ENCODE measurements at regions not wholly inside any gene's neighbourhood (a gene's known extent, or its start where the extent isn't known, plus 50 kb on each side); places are given as distances from the start of the nearest gene placed in this dataset.
"Not testable (repeated sequence)": the region's sequence is repeated elsewhere in the genome, so short reads cannot be mapped to it uniquely, and the experiment has no call there.

- no peak for DNase-seq
- Histone ChIP-seq H3K27me3 (no peaks in the 10 kb centered on the region), H3K4me1 (no peaks in the 10 kb centered on the region), H3K27ac (no peak overlapping the region), H3K36me3 (no peaks in the 10 kb centered on the region), H3K4me3 (no peak overlapping the region), H3K9me3 (no peaks in the 10 kb centered on the region)
- intact Hi-C loops (cut with DNase I; ENCODE audit: low total_unique reads), result no loop called here
- no peak for TF ChIP-seq POLR2A (IDR thresholded peaks at IDR 0.05)
- TF ChIP-seq, protein P1, sequence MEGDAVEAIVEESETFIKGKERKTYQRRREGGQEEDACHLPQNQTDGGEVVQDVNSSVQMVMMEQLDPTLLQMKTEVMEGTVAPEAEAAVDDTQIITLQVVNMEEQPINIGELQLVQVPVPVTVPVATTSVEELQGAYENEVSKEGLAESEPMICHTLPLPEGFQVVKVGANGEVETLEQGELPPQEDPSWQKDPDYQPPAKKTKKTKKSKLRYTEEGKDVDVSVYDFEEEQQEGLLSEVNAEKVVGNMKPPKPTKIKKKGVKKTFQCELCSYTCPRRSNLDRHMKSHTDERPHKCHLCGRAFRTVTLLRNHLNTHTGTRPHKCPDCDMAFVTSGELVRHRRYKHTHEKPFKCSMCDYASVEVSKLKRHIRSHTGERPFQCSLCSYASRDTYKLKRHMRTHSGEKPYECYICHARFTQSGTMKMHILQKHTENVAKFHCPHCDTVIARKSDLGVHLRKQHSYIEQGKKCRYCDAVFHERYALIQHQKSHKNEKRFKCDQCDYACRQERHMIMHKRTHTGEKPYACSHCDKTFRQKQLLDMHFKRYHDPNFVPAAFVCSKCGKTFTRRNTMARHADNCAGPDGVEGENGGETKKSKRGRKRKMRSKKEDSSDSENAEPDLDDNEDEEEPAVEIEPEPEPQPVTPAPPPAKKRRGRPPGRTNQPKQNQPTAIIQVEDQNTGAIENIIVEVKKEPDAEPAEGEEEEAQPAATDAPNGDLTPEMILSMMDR (IDR thresholded peaks at IDR 0.05), result no peak
These were observed 190.0 kb downstream of the DSC3 start for GRCh38 chr18:30852541-30852940.

DNA sequence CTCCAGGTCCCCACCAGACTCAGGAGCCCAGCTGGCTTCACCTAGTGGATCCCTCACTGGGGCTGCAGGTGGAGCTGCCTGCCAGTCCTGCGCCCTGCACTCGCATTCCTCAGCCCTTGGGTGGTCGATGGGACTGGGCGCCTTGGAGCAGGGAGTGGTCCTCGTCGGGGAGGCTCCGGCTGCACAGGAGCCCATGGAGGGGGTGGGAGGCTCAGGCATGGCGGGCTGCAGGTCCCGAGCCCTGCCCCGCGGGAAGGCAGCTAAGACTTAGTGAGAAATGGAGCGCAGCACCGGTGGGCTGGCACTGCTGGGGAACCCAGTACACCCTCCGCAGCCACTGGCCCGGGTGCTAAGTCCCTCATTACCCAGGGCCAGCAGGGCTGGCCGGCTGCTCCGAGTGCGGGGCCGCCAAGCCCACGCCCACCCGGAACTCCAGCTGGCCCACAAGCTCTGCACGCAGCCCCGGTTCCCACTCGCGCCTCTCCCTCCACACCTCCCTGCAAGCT lies 203.4 kb downstream of the DSC3 start:
- H3K27ac ChIP-seq; intact Hi-C loops (cut with DNase I; ENCODE audit: low total_unique reads); DNase-seq; H3K9me3 ChIP-seq; H3K36me3 ChIP-seq; H3K4me1 ChIP-seq; H3K4me3 ChIP-seq; H3K27me3 ChIP-seq: not testable (repeated sequence)

DNA sequence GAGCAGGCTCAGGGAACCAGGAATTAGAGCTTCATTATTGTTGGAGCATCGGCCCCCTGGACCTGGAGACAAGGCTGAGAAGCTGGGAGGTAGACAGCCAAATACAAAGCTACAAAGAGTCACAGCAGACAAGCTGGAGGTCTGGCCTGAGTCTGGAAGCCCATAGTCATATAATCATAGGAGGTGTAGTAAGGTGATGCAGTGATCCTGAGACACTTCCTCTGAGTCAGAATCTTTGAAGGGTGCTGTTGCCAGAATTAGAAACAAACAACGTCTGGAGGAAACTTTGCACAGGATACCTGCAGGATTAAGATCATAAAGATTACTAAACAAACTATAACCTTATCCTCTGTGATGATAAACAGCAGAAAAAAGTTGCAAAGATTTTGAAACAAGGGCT lies 213.8 kb downstream of the DSC3 start:
- H3K27ac ChIP-seq, result no peak overlapping the region
- no peaks in the 10 kb centered on the region for H3K4me1 ChIP-seq
- no peak for TF ChIP-seq POLR2A (IDR thresholded peaks at IDR 0.05)
- TF ChIP-seq, protein P1 (IDR thresholded peaks at IDR 0.05), result no peak
- intact Hi-C loops (cut with DNase I; ENCODE audit: low total_unique reads), result no loop called here
- no peak overlapping the region for H3K4me3 ChIP-seq
- H3K27me3 ChIP-seq, result no peaks in the 10 kb centered on the region
- H3K36me3 ChIP-seq, result no peaks in the 10 kb centered on the region
- DNase-seq, result no peak
- H3K9me3 ChIP-seq, result no peaks in the 10 kb centered on the region

DNA sequence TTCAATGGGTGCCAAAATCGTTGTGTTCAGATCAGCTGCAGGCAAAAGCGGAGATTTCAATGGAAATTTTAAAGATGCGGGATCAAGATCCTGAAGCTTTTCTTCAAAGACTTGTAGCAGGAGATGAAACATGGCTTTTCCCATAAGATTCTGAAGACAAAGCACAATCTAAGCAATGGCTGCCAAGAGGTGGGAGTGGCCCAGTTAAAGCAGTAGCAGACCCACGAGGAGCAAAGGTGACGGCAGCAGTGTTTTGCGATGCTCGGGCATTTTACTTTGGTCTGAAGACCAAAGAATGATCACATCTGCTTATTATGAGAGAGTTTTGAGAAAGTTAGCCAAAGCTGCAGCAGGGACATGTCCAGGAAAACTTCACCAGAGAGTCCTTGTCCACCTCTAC lies 222.9 kb downstream of the DSC3 start:
- Histone ChIP-seq H3K4me3 (no peak overlapping the region), H3K27me3 (no peaks in the 10 kb centered on the region), H3K4me1 (no peaks in the 10 kb centered on the region), H3K9me3 (no peaks in the 10 kb centered on the region), H3K36me3 (no peaks in the 10 kb centered on the region), H3K27ac (no peak overlapping the region)
- intact Hi-C loops (cut with DNase I; ENCODE audit: low total_unique reads), result no loop called here
- TF ChIP-seq, protein P1 (IDR thresholded peaks at IDR 0.05), result no peak
- TF ChIP-seq POLR2A (IDR thresholded peaks at IDR 0.05), result no peak
- DNase-seq, result no peak

DNA sequence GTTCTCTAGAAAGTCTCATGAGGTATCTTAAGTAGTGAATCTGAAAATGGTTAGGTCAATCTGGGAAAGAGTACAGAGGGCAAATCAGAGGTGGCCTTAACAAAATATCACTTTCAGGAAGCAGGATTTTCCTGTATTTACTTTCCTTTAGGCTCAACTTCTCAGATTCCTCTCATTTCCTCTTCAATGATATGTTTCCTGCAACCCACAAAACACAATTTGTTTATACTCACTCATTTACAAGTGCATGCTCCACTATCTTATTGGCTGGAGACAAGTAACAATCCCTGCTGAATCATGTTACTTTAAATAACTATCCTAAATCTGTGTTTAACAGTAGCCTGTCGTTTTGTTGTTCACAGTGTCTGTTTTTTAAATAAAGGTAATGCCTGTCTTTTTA lies 228.1 kb downstream of the DSC3 start:
- H3K27ac ChIP-seq, result no peak overlapping the region
- H3K4me1 ChIP-seq, result no peaks in the 10 kb centered on the region
- TF ChIP-seq, protein P1 (IDR thresholded peaks at IDR 0.05), result no peak
- no peak for TF ChIP-seq POLR2A (IDR thresholded peaks at IDR 0.05)
- no peaks in the 10 kb centered on the region for H3K27me3 ChIP-seq
- no peaks in the 10 kb centered on the region for H3K9me3 ChIP-seq
- H3K36me3 ChIP-seq, result no peaks in the 10 kb centered on the region
- no peak overlapping the region for H3K4me3 ChIP-seq
- intact Hi-C loops (cut with DNase I; ENCODE audit: low total_unique reads), result no loop called here
- DNase-seq, result no peak

- DNase-seq, result no peak
- Histone ChIP-seq H3K9me3 (no peaks in the 10 kb centered on the region), H3K4me1 (no peaks in the 10 kb centered on the region), H3K27me3 (no peaks in the 10 kb centered on the region), H3K4me3 (no peak overlapping the region), H3K27ac (no peak overlapping the region), H3K36me3 (no peaks in the 10 kb centered on the region)
- TF ChIP-seq POLR2A (IDR thresholded peaks at IDR 0.05), result no peak
- TF ChIP-seq, protein P1 (IDR thresholded peaks at IDR 0.05), result no peak
- intact Hi-C loops (cut with DNase I; ENCODE audit: low total_unique reads), result no loop called here
These were observed 231.0 kb downstream of the DSC3 start for GRCh38 chr18:30811580-30811979.

Measured in uterus (tissue), 3 donors.